GM23248 (cell line): ENCODE measurements at regions not wholly inside any gene's neighbourhood (a gene's known extent, or its start where the extent isn't known, plus 50 kb on each side); places are given as distances from the start of the nearest gene placed in this dataset.

Source experiments
- EZH2 ChIP-seq: fragments of 200-600 bp; sonication (generic); IDR thresholded peaks from 2 replicates; pipeline ENCODE4 v1.6.1; 2018; ENCODE audit warnings: antibody characterized with exemption, mild to moderate bottlenecking; ENCODE audit not compliant: insufficient read depth, poor library complexity, severe bottlenecking
- EZH2phosphoT487 ChIP-seq: fragments of 200-600 bp; sonication (generic); IDR thresholded peaks from 2 replicates; pipeline ENCODE4 v1.6.1; 2018; ENCODE audit warnings: antibody characterized with exemption, moderate library complexity, mild to moderate bottlenecking, low read depth; ENCODE audit not compliant: insufficient read depth

GRCh38 chr1:30092051-30092858 is 631.1 kb downstream of the MATN1 start:
- TF ChIP-seq EZH2phosphoT487: no peak
- no peak for TF ChIP-seq EZH2
